Inferior parietal cortex (tissue), 1 donor: ENCODE measurements at regions not wholly inside any gene's neighbourhood (a gene's known extent, or its start where the extent isn't known, plus 50 kb on each side); places are given as distances from the start of the nearest gene placed in this dataset.
"Not testable (repeated sequence)": the region's sequence is repeated elsewhere in the genome, so short reads cannot be mapped to it uniquely, and the experiment has no call there.

ENCODE experiments used
- DNase-seq: peaks from one replicate; pipeline ENCODE4 v3.0.0-alpha.2; 2016; ENCODE audit errors: extremely low spot score

DNA sequence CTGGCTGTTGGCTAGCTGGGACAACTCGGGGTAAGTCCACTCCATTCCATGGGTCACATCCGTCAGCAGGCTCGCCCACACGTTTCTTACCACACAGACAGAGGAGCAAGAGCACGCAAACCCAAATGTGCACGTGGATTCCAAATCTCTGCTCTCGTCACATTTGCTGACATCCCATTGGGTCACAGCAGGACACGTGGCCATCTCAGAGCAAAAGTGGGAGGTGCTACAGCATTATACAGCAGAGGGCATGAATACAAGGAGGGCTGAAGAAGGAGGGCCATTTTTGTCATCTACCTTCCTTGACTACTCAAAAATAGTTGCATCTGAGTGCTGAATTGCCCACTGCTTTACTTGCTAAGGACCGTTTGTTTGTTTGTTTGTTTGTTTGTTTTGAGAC is 84.7 kb downstream of the RBBP6 start:
- no peak for DNase-seq

DNA sequence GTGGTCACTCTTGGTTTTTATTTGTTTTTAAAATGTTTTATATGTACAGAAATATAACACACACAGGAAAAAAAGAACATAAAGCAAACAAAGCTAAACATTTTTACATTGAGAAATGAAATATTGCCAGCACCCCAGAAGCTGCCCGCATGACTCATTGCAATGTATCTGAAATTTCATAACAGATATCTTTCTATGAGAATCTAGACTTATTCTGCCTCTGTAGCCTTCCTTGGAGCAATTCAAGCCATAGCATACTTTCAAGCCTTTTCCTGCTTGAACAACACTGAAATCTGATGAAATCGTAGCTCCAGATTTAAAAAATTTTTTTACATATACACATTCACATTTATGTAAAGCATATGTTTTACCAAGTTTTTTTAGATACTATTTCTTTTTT is 86.9 kb downstream of the RBBP6 start:
- DNase-seq: peak; percentile 27

DNA sequence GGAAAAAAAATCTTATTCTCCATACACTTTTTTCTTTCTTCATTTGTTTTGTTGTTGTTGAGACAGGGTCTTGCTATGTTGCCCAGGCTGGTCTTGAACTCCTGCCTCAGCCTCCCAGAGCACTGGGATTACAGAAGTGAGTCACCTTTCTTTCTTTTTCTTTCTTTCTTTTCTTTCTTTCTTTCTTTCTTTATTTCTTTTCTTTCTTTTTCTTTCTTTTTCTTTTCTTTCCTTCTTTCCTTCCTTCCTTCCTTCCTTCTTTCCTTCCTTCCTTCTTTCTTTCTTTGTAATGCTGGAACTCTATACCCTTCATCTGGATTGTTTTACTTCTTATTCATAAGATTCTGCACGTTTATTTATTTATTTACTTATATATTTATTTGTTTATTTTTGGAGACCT is 94.5 kb upstream of the TNRC6A start:
- no peak for DNase-seq

DNA sequence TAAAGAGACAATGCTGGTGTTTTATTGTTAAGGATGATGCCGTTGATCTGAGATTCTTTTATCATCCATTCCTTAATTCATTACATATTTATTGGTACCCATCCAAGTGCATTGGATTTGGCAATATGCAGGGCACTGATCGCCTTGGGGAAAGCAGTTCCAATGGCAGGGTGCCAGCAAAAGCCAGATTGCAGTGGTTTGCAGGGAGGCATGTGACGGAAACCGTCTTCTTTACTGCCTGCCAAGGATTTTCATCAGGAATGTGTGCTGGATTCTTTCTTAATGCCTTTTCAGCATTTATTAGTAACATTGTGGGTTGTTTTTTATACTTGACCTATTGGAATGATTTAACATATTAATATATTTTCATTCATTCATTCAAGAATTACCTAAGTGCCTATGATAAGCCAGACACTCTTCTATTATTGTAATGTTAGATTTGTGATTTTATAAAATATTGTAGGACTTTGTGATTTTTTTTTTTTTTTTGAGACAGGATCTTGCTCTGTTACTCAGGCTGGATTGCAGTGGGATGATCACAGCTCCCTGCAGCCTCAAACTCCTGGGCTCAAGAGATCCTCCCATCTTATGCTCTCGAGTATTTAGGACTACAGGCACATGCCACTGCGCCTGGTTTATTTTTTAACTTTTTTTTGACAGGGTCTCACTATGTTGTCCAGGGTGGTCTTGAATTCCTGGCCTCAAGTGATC is 93.4 kb upstream of the TNRC6A start:
- peak; percentile 52 for DNase-seq

DNA sequence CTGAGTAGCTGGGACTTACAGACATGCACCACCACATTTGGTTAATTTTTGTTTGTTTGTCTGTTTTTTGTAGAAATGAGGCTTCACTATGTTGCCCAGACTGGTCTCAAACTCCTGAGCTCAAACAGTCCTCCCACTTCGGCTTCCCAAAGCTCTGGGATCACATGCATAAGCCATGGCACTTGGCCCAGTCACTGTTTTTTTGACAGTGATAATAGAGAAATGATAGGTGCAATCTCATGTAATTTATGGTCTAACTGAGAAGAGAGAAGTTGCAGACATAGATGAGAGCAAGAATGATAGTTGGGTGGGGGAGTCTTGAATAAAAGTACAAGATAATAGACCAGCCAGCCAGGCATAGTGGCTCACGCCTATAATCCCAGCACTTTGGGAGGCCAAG is 89.7 kb upstream of the TNRC6A start:
- no peak for DNase-seq

DNA sequence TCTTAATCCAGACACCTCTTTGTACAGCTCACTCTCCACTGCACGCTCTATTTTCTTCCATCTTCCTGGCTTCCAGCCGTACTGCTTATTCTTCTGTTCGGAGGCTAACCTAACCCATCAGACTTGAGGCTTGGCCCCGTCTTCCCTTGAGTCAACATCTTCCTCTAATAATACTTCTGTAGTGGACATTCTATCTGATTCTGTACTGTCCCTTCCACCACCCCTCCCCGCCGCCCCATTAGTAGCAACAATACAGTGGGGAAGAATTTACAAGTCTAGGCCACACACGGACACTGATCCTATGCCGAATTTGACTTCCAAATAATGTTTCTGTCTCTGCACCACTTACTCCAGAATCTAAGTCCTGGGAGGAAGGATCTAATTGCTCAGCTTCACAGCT is 86.0 kb upstream of the TNRC6A start:
- no peak for DNase-seq

DNA sequence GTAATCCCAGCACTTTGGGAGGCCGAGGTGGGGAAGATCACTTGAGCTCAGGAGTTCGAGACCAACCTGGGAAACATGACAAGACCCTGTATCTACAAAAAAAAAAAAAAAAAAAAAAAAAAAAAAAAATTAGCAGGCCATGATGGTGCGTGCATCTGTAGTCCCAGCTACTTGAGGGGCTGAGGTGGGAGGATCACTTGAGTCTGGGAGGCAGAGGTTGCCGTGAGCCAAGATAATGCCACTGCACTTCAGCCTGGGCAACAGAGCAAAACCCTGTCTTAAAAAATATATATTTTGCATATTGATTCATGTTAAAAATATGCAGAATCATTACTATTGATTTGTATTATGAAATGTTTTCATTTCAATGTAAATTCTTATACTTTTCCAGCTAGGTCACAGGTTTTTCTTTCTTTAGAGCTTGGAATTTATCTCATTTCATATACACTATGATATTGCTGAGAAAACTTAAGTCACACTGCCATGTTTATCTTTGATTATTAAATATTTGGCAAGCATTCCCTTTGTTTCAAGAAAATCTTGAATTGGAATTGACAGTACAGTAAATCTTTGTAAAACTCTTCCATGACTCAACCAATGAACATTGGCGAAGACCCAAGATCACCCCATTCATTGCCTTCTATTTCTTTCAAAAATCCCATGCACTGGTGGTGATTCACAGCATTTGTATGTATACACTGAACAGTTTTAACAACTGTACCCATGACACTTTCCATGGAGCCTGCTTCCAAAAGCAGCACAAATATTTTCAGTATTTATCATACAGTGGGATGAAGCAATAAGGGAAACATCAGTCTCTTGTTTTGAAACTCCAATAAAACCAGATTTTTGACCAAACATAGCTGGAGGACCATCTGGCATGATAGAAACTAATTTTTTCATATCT is 83.5 kb upstream of the TNRC6A start:
- no peak for DNase-seq

DNA sequence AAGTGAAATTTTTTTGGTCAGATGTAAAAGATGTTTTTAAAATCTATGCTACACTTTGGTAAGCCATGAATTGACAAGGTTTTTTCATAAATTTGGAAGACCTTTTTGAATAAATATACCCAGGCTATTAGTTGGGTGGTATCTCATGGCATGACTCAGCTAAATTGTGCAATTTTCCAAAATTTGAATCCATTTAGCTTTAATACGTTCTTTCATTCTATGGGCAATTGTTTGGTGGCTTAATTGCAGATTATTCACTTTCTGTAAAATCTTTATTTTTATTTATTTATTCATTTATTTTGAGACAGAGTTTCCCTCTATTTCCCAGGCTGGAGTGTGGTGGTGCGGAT is 82.8 kb upstream of the TNRC6A start:
- no peak for DNase-seq

DNA sequence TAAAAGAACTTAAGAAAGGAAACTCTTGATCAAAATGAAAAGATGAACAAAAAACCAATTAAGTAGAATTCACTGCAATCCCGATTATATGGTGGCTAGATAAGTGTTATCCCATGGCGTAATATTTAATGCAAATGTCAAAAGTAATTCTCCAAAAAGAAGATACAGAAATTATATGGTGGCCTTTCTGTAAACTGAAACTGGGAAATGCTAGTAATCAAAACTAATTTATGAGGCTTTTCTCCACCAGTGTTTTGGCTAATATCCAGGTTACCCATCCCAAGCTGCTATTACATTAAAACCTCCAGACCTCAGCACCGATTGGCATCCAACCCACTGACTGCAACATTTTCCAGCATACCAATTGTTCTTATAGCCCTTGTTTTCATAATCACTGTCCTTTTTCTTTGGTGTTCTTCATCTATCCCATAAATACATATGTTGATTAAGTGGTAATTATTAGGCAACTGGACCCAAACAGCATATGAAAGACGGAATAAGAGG is 77.2 kb upstream of the TNRC6A start:
- DNase-seq: no peak

DNA sequence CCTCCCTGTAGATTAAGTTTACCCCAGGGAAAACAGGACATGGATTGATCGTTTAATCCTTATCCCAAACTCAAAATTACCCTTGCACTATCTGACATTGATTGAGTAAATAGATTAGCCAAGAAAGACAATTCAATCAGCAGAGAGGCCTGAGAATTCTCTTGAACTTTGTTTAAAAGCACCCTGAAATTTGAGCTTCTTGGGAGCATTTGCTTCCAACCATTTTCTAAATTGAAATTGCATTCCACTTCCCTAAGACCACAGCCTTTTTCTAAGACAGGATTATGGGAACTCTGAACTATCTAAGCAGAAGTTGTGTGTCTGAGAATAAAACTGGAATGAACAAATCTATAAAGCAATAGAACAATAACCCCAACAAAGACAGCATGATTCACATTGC is 76.6 kb upstream of the TNRC6A start:
- no peak for DNase-seq

DNA sequence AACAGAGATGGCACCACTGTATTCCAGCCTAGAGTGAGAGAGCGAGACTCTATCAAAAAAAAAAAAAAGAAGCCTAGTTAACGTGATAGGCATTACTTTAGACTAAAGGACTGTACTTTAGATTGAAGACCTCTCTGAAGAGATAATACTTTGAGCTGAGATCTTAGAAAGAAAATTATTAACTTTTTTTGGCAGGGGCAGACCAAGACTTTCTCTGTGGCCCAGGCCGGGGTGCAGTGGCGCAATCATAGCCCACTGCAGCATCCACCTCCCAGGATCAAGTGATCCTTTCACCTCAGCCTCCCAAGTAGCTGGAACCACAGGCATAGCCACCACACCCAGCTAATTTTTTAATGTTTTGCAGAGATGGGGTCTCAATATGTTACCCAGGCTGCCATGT is 75.7 kb upstream of the TNRC6A start:
- no peak for DNase-seq

DNA sequence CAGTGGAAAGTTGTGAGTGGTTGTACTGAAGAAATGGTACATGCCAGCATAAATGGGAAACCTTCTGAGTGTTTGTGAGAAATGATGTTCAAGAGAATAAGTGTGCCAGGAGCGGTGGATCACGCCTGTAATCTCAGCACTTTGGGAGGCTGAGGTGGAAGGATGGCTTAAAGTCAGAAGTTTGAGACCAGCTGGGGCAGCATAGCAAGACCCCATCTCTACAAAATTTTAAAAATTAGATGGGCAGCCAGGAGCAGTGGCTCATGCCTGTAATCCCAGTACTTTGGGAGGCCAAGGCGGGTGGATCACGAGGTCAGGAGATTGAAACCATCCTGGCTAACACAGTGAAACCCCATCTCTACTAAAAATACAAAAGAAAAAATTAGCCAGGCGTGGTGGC is 63.5 kb upstream of the TNRC6A start:
- not testable (repeated sequence) for DNase-seq

DNA sequence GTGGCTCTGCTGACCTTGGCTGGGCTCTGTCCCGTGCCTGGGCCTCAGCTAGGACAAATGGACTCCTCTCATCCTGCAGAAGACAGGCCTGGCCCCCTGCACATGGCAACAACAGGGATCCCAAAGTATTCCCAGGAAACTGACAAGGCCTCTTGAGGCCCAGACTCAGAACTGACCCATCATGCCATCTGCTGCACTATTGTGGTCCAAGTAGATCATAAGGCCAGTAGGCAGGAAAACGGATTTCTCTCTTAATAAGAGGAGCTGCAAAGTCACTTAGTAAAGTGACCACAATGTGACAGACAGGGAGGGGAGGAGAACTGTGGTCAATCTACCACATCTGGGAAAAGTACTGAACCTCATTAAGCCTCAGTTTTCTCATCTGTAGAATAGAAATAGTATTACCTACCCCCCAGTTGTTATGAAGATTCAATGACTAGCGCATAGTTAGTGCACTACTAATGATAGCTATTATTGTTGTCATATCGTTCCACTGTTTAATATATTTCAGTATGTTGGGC is 62.1 kb upstream of the TNRC6A start:
- no peak for DNase-seq

DNA sequence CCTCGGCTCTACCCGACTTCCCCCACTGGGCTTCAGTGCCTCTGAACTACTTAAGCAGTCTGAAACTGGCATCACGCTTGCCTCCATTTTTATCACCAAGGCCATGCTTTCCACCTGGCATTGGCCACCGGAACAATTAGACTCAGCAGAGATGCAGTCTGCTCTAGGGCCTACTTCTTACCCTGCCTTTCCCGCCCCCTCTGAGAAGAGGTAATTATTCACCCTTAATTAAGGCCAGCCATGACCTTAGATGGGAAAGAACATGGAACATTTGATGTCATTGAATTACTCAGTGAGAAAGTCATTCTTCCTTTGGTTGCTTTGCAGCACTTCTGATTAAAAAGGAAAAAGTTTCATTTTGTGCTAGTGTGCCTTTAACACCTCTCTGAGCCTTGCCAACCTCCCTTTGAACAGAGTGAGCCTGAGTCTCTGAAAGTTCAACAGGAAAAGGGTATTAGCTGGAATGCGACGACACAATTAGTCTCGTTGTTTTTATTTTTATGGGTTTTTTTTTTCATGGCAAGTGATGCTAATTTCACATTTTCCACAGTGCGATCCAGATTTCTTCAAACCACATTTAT is 60.9 kb upstream of the TNRC6A start:
- DNase-seq: no peak

DNA sequence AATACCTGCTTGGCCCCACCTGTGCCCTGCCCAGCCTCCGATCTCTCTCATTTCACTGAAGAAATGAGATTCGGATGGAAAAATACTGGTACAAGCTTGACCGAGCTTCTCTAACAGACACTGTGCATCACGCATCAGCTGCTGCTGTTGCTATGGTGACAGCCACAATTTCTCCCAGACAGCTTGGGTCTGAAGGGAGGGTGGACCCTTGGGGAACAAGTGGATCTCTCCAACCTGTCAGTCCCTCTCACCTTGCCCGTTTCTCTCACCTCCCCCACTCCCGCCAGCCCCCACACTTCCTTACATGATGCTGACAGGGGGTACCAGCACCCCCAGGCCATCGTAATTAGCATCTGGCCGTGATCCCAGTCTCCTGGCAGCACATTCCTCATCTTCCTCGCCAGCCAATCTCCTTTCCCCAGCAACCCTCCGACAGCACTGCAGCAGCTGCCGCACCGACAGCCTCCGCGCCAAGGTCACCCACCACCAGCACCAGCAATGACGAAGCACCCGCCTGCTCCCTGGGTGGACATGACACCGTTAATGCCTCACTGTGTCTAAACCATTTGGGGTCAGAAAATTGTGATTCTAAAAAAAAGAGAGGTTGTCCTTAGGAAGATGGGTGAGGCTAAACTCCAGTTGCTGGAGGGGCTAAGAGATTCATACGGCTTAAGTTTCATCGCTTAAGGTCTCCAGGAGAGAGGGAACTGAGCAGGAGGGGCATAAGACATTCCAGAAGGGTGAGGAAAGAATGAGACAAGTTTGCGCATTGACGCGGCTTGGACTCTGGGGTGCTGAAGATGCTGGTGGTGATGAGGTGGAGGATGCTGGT is 58.6 kb upstream of the TNRC6A start:
- DNase-seq: peak; percentile 85

DNA sequence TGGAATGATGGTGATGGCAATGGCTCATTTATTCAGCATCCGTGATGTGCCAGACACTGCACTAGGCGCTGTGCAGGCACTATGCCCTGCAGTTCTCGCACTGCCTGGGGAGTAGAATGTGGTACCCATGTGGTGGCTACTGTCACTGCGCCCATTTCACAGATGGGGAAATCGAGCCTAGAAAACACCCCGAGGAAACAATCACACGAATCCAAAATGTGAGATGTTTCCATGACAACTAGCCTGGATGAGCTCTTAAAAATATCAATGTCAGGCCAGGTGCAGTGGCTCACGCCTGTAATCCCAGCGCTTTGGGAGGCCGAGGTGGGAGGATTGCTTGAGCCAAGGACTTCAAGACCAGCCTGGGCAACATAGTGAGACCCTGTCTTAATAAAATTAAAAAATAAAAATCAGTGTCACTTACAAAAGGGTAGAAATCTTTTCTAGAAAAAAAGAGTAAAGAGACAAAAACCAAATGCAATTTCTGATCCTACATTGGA is 57.9 kb upstream of the TNRC6A start:
- no peak for DNase-seq

DNA sequence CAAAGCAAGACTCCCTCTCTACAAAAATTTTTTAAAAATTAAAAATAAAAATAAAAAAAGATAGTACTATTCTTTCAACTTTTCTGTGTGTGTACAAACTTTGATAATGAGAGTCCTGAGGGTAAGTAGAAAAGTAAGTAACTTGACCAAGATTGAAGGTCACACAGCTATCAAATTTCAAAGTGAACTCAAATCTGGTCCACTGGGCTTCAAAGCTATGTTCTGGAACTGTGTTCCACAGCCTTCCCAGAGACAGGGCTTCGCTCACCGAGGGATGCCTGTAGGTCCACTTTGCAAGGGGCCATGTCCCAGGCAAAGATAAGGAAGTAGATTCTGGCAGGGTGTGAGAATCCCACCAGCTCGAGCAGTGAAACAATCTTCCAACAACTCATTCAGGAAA is 56.3 kb upstream of the TNRC6A start:
- DNase-seq: no peak

DNA sequence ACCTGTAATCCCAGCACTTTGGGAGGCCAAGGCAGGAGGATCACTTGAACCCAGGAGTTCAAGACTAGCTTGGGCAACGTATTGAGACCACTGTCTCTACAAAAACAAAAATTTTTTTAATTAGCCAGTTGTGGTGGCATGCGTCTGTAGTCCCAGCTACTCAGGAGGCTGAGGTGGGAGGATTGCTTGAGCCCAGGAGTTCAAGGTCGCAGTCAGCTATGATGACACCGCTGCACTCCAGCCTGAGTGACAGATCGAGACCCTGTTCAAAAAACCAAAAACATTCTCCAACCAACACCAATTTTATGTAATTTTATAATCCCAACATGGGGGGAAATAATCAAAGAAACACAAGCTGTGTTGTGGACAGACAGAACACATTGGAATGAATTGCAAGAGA is 54.6 kb upstream of the TNRC6A start:
- DNase-seq: no peak

DNA sequence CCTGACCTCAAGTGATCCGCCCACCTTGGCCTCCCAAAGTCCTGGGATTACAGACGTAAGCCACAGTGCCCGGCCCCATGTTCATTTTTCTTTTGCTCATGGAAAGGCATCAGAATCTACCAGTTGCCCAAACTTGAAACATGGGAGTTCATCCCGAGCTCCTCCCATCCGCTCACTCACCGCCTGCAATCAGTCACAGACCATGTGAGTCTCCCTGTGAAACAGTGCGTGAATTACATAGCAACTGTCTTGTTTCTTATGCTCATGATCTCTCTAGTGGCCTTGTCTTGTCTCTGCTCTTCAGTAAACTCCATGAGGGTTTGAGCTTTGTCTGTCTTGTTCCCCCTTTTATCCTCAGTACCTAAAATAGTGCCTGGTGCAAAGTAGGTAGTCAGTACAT is 52.1 kb upstream of the TNRC6A start:
- no peak for DNase-seq
